ENCODE measurements at regions not wholly inside any gene's neighbourhood (a gene's known extent, or its start where the extent isn't known, plus 50 kb on each side); places are given as distances from the start of the nearest gene placed in this dataset.

- TF ChIP-seq CTCF (IDR thresholded peaks at IDR 0.05) (no peak), EP300 (IDR thresholded peaks at IDR 0.05; ENCODE audit: low read depth) (no peak), POLR2A (IDR thresholded peaks at IDR 0.05) (no peak)
These were observed 296.1 kb downstream of the TFAP2C start for GRCh38 chr20:56925082-56925830.
